WTC11 (cell line): ENCODE measurements at regions not wholly inside any gene's neighbourhood (a gene's known extent, or its start where the extent isn't known, plus 50 kb on each side); places are given as distances from the start of the nearest gene placed in this dataset.

Experiments
- ATAC-seq: fragments of 200-7000 bp; cut with Tn5 transposase; 2 replicates; pipeline ENCODE4 v1.10.0; 2021; ENCODE audit warnings: mild to moderate bottlenecking, moderate library complexity
- CTCF ChIA-PET: fragments of 300-600 bp; sonication (Branson Sonifier 250); formaldehyde crosslinking; loops from one replicate; lab custom pipeline; 2021; ENCODE audit warnings: antibody characterized with exemption; lab: Charles Lee
- POLR2A ChIA-PET: fragments of 350-600 bp; sonication (Branson Sonifier 250); formaldehyde crosslinking; loops from one replicate; lab custom pipeline; 2021; ENCODE audit warnings: antibody characterized with exemption; lab: Charles Lee
- DNase-seq: peaks from one replicate; pipeline ENCODE4 v3.0.0; 2021; ENCODE audit warnings: low spot score
- H3K27ac Mint-ChIP-seq: 2 replicates; pipeline ENCODE4 v1.8.0; 2021; ENCODE audit warnings: mixed read lengths
- H3K27me3 Mint-ChIP-seq: 2 replicates; pipeline ENCODE4 v1.8.0; 2021; ENCODE audit warnings: low read depth, mild to moderate bottlenecking, moderate library complexity, mixed read lengths
- H3K36me3 Mint-ChIP-seq: 2 replicates; pipeline ENCODE4 v1.8.0; 2021; ENCODE audit warnings: mixed read lengths
- H3K4me1 Mint-ChIP-seq: 2 replicates; pipeline ENCODE4 v1.8.0; 2022; ENCODE audit warnings: mixed read lengths
- H3K4me3 Mint-ChIP-seq: 2 replicates; pipeline ENCODE4 v1.8.0; 2021; ENCODE audit warnings: mild to moderate bottlenecking, moderate library complexity, mixed read lengths
- H3K9me3 Mint-ChIP-seq: 2 replicates; pipeline ENCODE4 v1.8.0; 2021; ENCODE audit warnings: mixed read lengths
- CBFB ChIP-seq: sonication (generic); formaldehyde crosslinking; IDR thresholded peaks from 2 replicates; pipeline ENCODE4 v1.8.1; 2022; ENCODE audit warnings: mild to moderate bottlenecking, low read depth, missing genetic modification reagents
- CREM ChIP-seq: sonication (generic); formaldehyde crosslinking; IDR thresholded peaks from 2 replicates; pipeline ENCODE4 v1.8.1; 2022; ENCODE audit warnings: mild to moderate bottlenecking, missing genetic modification reagents, moderate library complexity
- GABPB1 ChIP-seq: sonication (generic); formaldehyde crosslinking; IDR thresholded peaks from 2 replicates; pipeline ENCODE4 v1.8.1; 2023; ENCODE audit warnings: mild to moderate bottlenecking, missing genetic modification reagents
- GTF2I ChIP-seq: fragments of 250-450 bp; sonication (Bioruptor Pico); conservative IDR thresholded peaks from 2 replicates; pipeline ENCODE4 v1.4.0; 2021; ENCODE audit warnings: mild to moderate bottlenecking
- HMGA2 ChIP-seq: fragments of 250-450 bp; sonication (Bioruptor Pico); IDR thresholded peaks from 2 replicates; pipeline ENCODE4 v1.4.0; 2021; ENCODE audit warnings: mild to moderate bottlenecking, moderate library complexity
- MAX ChIP-seq: sonication (generic); formaldehyde crosslinking; IDR thresholded peaks from 2 replicates; pipeline ENCODE4 v1.8.0; 2022; ENCODE audit warnings: mild to moderate bottlenecking, missing genetic modification reagents
- MLX ChIP-seq: sonication (generic); formaldehyde crosslinking; IDR thresholded peaks from 2 replicates; pipeline ENCODE4 v1.8.1; 2023; ENCODE audit warnings: mild to moderate bottlenecking, missing genetic modification reagents, moderate library complexity
- MXD4 ChIP-seq: fragments of 250-450 bp; sonication (Bioruptor Pico); IDR thresholded peaks from 2 replicates; pipeline ENCODE4 v1.8.0; 2021; ENCODE audit warnings: mild to moderate bottlenecking, moderate library complexity, borderline replicate concordance
- NR1H2 ChIP-seq: sonication (generic); formaldehyde crosslinking; IDR thresholded peaks from 2 replicates; pipeline ENCODE4 v1.9.0; 2021; ENCODE audit warnings: mild to moderate bottlenecking, moderate library complexity, missing genetic modification reagents
- RORB ChIP-seq: fragments of 250-450 bp; sonication (Bioruptor Pico); IDR thresholded peaks from 2 replicates; pipeline ENCODE4 v1.9.0; 2021; ENCODE audit warnings: mild to moderate bottlenecking
- SMAD3 ChIP-seq: sonication (generic); formaldehyde crosslinking; IDR thresholded peaks from 2 replicates; pipeline ENCODE4 v1.8.0; 2022; ENCODE audit warnings: missing genetic modification reagents, mild to moderate bottlenecking, borderline replicate concordance
- SOX15 ChIP-seq: fragments of 250-450 bp; sonication (Bioruptor Pico); IDR thresholded peaks from 2 replicates; pipeline ENCODE4 v1.9.0; 2021; ENCODE audit warnings: mild to moderate bottlenecking
- SP1 ChIP-seq: sonication (generic); formaldehyde crosslinking; conservative IDR thresholded peaks from 2 replicates; pipeline ENCODE4 v1.8.1; 2022; ENCODE audit warnings: missing genetic modification reagents
- TEAD1 ChIP-seq: sonication (generic); formaldehyde crosslinking; IDR thresholded peaks from 2 replicates; pipeline ENCODE4 v1.8.0; 2022; ENCODE audit warnings: mild to moderate bottlenecking, missing genetic modification reagents
- USF1 ChIP-seq: sonication (generic); formaldehyde crosslinking; IDR thresholded peaks from 2 replicates; pipeline ENCODE4 v1.8.0; 2022; ENCODE audit warnings: mild to moderate bottlenecking, missing genetic modification reagents
- ZNF138 ChIP-seq: sonication (generic); formaldehyde crosslinking; conservative IDR thresholded peaks from 2 replicates; pipeline ENCODE4 v1.8.1; 2022; ENCODE audit warnings: mild to moderate bottlenecking, moderate library complexity, missing genetic modification reagents
- ZNF512 ChIP-seq: sonication (generic); formaldehyde crosslinking; IDR thresholded peaks from 2 replicates; pipeline ENCODE4 v1.8.1; 2022; ENCODE audit warnings: missing genetic modification reagents, borderline replicate concordance
- TF ChIP-seq, protein P1 (sequence below): sonication (generic); formaldehyde crosslinking; IDR thresholded peaks from 2 replicates; pipeline ENCODE4 v1.8.0; 2023; ENCODE audit warnings: missing genetic modification reagents
- TF ChIP-seq, protein P2 (sequence below): sonication (generic); formaldehyde crosslinking; IDR thresholded peaks from 2 replicates; pipeline ENCODE4 v1.8.0; 2022; ENCODE audit warnings: mild to moderate bottlenecking, missing genetic modification reagents
- TF ChIP-seq, protein P3 (sequence below): fragments of 250-450 bp; sonication (Bioruptor Pico); IDR thresholded peaks from 2 replicates; pipeline ENCODE4 v1.9.0; 2021; ENCODE audit warnings: mild to moderate bottlenecking, borderline replicate concordance
- TF ChIP-seq, protein P4 (sequence below): sonication (generic); formaldehyde crosslinking; IDR thresholded peaks from 2 replicates; pipeline ENCODE4 v1.8.1; 2023; ENCODE audit warnings: mild to moderate bottlenecking, missing genetic modification reagents, moderate library complexity

GRCh38 chr14:40713387-40713786 lies 893.3 kb upstream of the LRFN5 start (continued):
- TF ChIP-seq, protein P1, sequence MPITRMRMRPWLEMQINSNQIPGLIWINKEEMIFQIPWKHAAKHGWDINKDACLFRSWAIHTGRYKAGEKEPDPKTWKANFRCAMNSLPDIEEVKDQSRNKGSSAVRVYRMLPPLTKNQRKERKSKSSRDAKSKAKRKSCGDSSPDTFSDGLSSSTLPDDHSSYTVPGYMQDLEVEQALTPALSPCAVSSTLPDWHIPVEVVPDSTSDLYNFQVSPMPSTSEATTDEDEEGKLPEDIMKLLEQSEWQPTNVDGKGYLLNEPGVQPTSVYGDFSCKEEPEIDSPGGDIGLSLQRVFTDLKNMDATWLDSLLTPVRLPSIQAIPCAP, result no peak
- TF ChIP-seq, all 79 proteins: peak for 0

GRCh38 chr14:40697231-40697630 lies 909.4 kb upstream of the LRFN5 start:
- DNase-seq, result no peak
- TF ChIP-seq SOX15 (no peak), SMAD3 (no peak), TEAD1 (CRISPR knock-in tag) (no peak), ZNF138 (no peak), MXD4 (CRISPR knock-in tag) (no peak), USF1 (no peak), GTF2I (CRISPR knock-in tag) (no peak), ZNF512 (CRISPR knock-in tag) (no peak), CBFB (CRISPR knock-in tag) (no peak)
- TF ChIP-seq, protein P2, sequence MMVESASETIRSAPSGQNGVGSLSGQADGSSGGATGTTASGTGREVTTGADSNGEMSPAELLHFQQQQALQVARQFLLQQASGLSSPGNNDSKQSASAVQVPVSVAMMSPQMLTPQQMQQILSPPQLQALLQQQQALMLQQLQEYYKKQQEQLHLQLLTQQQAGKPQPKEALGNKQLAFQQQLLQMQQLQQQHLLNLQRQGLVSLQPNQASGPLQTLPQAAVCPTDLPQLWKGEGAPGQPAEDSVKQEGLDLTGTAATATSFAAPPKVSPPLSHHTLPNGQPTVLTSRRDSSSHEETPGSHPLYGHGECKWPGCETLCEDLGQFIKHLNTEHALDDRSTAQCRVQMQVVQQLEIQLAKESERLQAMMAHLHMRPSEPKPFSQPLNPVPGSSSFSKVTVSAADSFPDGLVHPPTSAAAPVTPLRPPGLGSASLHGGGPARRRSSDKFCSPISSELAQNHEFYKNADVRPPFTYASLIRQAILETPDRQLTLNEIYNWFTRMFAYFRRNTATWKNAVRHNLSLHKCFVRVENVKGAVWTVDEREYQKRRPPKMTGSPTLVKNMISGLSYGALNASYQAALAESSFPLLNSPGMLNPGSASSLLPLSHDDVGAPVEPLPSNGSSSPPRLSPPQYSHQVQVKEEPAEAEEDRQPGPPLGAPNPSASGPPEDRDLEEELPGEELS, result no peak
- TF ChIP-seq, protein P3, sequence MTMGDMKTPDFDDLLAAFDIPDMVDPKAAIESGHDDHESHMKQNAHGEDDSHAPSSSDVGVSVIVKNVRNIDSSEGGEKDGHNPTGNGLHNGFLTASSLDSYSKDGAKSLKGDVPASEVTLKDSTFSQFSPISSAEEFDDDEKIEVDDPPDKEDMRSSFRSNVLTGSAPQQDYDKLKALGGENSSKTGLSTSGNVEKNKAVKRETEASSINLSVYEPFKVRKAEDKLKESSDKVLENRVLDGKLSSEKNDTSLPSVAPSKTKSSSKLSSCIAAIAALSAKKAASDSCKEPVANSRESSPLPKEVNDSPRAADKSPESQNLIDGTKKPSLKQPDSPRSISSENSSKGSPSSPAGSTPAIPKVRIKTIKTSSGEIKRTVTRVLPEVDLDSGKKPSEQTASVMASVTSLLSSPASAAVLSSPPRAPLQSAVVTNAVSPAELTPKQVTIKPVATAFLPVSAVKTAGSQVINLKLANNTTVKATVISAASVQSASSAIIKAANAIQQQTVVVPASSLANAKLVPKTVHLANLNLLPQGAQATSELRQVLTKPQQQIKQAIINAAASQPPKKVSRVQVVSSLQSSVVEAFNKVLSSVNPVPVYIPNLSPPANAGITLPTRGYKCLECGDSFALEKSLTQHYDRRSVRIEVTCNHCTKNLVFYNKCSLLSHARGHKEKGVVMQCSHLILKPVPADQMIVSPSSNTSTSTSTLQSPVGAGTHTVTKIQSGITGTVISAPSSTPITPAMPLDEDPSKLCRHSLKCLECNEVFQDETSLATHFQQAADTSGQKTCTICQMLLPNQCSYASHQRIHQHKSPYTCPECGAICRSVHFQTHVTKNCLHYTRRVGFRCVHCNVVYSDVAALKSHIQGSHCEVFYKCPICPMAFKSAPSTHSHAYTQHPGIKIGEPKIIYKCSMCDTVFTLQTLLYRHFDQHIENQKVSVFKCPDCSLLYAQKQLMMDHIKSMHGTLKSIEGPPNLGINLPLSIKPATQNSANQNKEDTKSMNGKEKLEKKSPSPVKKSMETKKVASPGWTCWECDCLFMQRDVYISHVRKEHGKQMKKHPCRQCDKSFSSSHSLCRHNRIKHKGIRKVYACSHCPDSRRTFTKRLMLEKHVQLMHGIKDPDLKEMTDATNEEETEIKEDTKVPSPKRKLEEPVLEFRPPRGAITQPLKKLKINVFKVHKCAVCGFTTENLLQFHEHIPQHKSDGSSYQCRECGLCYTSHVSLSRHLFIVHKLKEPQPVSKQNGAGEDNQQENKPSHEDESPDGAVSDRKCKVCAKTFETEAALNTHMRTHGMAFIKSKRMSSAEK, result no peak
- TF ChIP-seq, all 79 proteins: peak for 0
- Mint-ChIP-seq H3K27ac (no peak overlapping the region), H3K4me3 (no peak overlapping the region), H3K9me3 (peaks cover 12% of the 10 kb centered on the region), H3K36me3 (peaks cover 10% of the 10 kb centered on the region), H3K27me3 (no peaks in the 10 kb centered on the region), H3K4me1 (peaks cover 5% of the 10 kb centered on the region; the same call in 1 of the 2 replicates)
- ATAC-seq, result no peak
- POLR2A ChIA-PET, result no interaction called here
- CTCF ChIA-PET, result no interaction called here

- Mint-ChIP-seq H3K4me1 (peaks cover 5% of the 10 kb centered on the region; the same call in 1 of the 2 replicates), H3K9me3 (peaks cover 12% of the 10 kb centered on the region), H3K4me3 (no peak overlapping the region), H3K36me3 (peaks cover 10% of the 10 kb centered on the region), H3K27me3 (no peaks in the 10 kb centered on the region), H3K27ac (no peak overlapping the region)
- no peak for DNase-seq
- ChIA-PET POLR2A (no interaction called here), CTCF (no interaction called here)
- no peak for ATAC-seq
- TF ChIP-seq RORB, result no peak
- TF ChIP-seq NR1H2 (CRISPR knock-in tag), result no peak
- TF ChIP-seq SP1, result no peak
- TF ChIP-seq CREM, result no peak
- TF ChIP-seq GABPB1 (CRISPR knock-in tag), result no peak
- TF ChIP-seq HMGA2, result no peak
- TF ChIP-seq, protein P4, sequence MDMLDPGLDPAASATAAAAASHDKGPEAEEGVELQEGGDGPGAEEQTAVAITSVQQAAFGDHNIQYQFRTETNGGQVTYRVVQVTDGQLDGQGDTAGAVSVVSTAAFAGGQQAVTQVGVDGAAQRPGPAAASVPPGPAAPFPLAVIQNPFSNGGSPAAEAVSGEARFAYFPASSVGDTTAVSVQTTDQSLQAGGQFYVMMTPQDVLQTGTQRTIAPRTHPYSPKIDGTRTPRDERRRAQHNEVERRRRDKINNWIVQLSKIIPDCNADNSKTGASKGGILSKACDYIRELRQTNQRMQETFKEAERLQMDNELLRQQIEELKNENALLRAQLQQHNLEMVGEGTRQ (CRISPR knock-in tag), result no peak
- TF ChIP-seq MLX (CRISPR knock-in tag), result no peak
- no peak for TF ChIP-seq MAX (CRISPR knock-in tag)
These were observed 912.7 kb upstream of the LRFN5 start for GRCh38 chr14:40694023-40694422.
